ENCODE measurements at regions not wholly inside any gene's neighbourhood (a gene's known extent, or its start where the extent isn't known, plus 50 kb on each side); places are given as distances from the start of the nearest gene placed in this dataset.

DNA sequence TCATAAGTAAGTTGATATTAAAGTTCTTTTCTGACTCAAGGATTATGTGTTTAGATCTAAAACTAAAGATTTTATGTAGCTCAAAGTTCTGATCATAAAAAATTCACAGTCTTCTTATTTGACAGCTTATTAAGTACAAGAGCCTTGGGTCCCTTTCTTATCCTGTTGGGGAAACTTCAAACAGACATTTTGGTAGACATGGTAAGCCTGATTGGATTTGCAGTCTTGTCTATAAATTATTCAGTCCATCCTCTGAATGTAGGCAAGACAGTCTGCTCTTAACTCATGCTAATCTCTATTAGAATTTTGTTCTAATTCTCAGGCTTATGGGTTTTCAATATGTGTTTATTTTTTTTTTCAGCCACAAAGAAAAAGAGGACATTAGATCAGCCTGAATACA, 1718.7 kb upstream of the SLC10A2 start:
- Histone ChIP-seq H3K4me1 (no peaks in the 10 kb centered on the region), H3K4me3 (no peak overlapping the region), H3K27me3 (no peaks in the 10 kb centered on the region), H3K9me3 (no peaks in the 10 kb centered on the region), H3K36me3 (no peaks in the 10 kb centered on the region), H3K27ac (no peak overlapping the region)
- no peak for DNase-seq (ENCODE audit: extremely low spot score in 2 of 2)
- intact Hi-C loops (cut with DNase I), result no loop called here
- TF ChIP-seq, protein P1, sequence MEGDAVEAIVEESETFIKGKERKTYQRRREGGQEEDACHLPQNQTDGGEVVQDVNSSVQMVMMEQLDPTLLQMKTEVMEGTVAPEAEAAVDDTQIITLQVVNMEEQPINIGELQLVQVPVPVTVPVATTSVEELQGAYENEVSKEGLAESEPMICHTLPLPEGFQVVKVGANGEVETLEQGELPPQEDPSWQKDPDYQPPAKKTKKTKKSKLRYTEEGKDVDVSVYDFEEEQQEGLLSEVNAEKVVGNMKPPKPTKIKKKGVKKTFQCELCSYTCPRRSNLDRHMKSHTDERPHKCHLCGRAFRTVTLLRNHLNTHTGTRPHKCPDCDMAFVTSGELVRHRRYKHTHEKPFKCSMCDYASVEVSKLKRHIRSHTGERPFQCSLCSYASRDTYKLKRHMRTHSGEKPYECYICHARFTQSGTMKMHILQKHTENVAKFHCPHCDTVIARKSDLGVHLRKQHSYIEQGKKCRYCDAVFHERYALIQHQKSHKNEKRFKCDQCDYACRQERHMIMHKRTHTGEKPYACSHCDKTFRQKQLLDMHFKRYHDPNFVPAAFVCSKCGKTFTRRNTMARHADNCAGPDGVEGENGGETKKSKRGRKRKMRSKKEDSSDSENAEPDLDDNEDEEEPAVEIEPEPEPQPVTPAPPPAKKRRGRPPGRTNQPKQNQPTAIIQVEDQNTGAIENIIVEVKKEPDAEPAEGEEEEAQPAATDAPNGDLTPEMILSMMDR (IDR thresholded peaks at IDR 0.05), result no peak
- no peak for TF ChIP-seq POLR2AphosphoS5 (IDR thresholded peaks at IDR 0.05; ENCODE audit: insufficient read depth in 1 of 2, low read depth in 1 of 2)
- TF ChIP-seq POLR2A (IDR thresholded peaks at IDR 0.05), result no peak

DNA sequence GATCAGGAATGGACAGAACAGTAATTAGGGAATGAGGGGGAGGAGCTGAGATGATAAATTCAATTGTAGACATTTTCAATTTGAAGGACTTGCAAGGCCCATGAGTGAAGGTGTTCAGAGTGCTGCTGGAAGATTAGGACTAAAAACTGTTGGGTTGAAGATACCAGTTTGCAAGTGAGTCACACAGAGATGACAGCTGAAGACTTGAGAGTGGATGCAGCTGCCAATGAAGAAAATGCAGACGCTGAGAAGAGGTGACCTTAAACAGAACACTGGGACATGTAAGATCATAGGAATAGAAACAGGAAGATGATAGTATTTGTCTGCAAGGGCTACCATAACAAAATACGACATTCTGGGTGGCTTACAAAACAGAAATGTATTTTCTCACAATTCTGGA, 1716.5 kb upstream of the SLC10A2 start:
- no peaks in the 10 kb centered on the region for H3K4me1 ChIP-seq
- intact Hi-C loops (cut with DNase I), result no loop called here
- H3K4me3 ChIP-seq, result no peak overlapping the region
- H3K36me3 ChIP-seq, result no peaks in the 10 kb centered on the region
- no peaks in the 10 kb centered on the region for H3K27me3 ChIP-seq
- H3K27ac ChIP-seq, result no peak overlapping the region
- no peaks in the 10 kb centered on the region for H3K9me3 ChIP-seq
- no peak for DNase-seq (ENCODE audit: extremely low spot score in 2 of 2)
- TF ChIP-seq POLR2AphosphoS5 (IDR thresholded peaks at IDR 0.05; ENCODE audit: insufficient read depth in 1 of 2, low read depth in 1 of 2) (no peak), POLR2A (IDR thresholded peaks at IDR 0.05) (no peak)
- TF ChIP-seq, protein P1 (IDR thresholded peaks at IDR 0.05), result no peak

DNA sequence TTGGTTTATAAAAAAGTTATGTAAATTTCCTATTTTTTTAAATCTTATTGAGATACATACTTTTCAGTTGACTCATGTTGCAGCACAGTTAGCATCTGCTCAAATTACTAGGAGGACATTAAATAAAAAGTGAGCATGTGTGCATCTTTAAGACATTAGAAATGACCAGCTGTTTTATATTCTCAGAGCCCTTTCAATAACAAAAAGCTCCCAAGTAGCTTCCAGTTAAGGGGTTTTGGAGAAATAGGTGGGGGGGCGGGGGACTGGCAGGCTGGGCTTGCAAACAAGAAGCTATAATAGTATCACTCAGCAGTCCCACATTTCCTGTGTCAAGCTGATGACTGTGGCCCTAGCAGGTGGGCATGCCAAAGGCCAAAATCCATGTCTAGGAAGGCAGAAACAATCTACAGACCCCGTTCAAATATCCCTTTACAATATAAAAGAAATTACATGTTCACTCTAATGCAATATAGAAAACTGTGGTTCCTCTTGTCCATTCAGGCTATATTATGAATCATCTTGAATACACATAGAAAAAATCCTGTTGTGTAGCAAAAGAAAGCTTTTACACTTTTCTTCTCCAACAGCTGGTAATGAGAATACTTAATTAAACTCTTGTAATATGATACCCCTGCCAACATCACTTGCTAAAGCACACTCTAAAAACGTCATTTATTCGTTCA, 1713.2 kb upstream of the SLC10A2 start:
- Histone ChIP-seq H3K4me1 (no peaks in the 10 kb centered on the region), H3K9me3 (no peaks in the 10 kb centered on the region), H3K27ac (no peak overlapping the region), H3K36me3 (no peaks in the 10 kb centered on the region), H3K4me3 (no peak overlapping the region), H3K27me3 (no peaks in the 10 kb centered on the region)
- intact Hi-C loops (cut with DNase I), result no loop called here
- no peak for TF ChIP-seq POLR2AphosphoS5 (IDR thresholded peaks at IDR 0.05; ENCODE audit: insufficient read depth in 1 of 2, low read depth in 1 of 2)
- no peak for TF ChIP-seq POLR2A (IDR thresholded peaks at IDR 0.05)
- TF ChIP-seq, protein P1 (IDR thresholded peaks at IDR 0.05), result no peak
- DNase-seq (ENCODE audit: extremely low spot score in 2 of 2), result no peak

DNA sequence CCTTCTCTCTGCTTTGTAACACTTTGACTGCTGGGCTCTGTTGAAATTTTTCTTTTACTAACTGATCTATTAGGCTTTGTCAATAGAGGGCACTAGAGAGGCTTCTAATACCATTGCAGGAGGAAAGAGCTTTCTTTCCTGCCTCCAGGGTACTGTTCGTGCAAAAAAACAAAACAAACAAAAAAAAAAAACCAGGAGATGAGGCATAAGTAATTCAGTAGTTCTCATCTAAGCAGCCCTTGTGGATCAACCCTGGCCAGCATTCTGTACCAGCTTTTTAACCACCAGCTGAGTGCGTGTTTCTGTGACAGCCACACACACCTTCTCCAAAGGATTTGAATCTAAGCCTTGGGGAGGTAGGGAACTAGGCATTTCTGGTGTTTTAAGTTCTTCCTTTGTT, 1707.6 kb upstream of the SLC10A2 start:
- no peak overlapping the region for H3K4me3 ChIP-seq
- no peaks in the 10 kb centered on the region for H3K4me1 ChIP-seq
- TF ChIP-seq, protein P1 (IDR thresholded peaks at IDR 0.05), result no peak
- no peaks in the 10 kb centered on the region for H3K27me3 ChIP-seq
- DNase-seq (ENCODE audit: extremely low spot score in 2 of 2), result no peak
- no peaks in the 10 kb centered on the region for H3K9me3 ChIP-seq
- intact Hi-C loops (cut with DNase I), result no loop called here
- H3K36me3 ChIP-seq, result no peaks in the 10 kb centered on the region
- no peak overlapping the region for H3K27ac ChIP-seq

DNA sequence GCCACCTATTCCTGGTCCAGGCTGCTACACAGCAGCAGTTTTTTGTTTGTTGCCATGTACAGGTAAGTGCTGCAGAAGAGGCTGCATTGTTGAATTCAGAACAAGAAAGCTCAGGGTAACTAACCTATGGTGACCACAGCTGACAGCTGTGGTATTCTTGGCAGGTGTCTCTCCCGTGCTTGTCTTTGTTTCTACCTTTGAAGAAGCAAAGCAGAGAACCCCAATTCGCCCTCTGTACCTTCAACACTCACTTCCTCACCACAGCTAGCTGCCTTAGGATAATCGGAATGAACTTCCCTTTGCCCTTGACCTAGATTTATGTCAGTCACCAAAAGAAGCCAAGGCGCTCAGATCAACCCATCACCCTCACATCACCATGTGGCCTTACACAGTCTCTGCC, 1703.3 kb upstream of the SLC10A2 start:
- no peak for TF ChIP-seq POLR2AphosphoS5 (IDR thresholded peaks at IDR 0.05; ENCODE audit: insufficient read depth in 1 of 2, low read depth in 1 of 2)
- TF ChIP-seq, protein P1 (IDR thresholded peaks at IDR 0.05), result no peak
- TF ChIP-seq POLR2A (IDR thresholded peaks at IDR 0.05), result no peak
- no peak for DNase-seq (ENCODE audit: extremely low spot score in 2 of 2)
- H3K9me3 ChIP-seq, result no peaks in the 10 kb centered on the region
- H3K27ac ChIP-seq, result no peak overlapping the region
- intact Hi-C loops (cut with DNase I), result no loop called here
- H3K4me1 ChIP-seq, result no peaks in the 10 kb centered on the region
- H3K36me3 ChIP-seq, result no peaks in the 10 kb centered on the region
- H3K27me3 ChIP-seq, result no peaks in the 10 kb centered on the region
- H3K4me3 ChIP-seq, result no peak overlapping the region

Measured in vagina (tissue), 2 donors.